ENCODE measurements at regions not wholly inside any gene's neighbourhood (a gene's known extent, or its start where the extent isn't known, plus 50 kb on each side); places are given as distances from the start of the nearest gene placed in this dataset.

- no peak for DNase-seq (ENCODE audit: low spot score in 2 of 2)
- H3K27me3 ChIP-seq: no peaks in the 10 kb centered on the region
- TF ChIP-seq CTCF (IDR thresholded peaks at IDR 0.05): no peak
- intact Hi-C loops (cut with DNase I): no loop called here
- peaks cover 0 to 3% of the 10 kb centered on the region in 2 donors for H3K4me1 ChIP-seq
- no peaks in the 10 kb centered on the region for H3K9me3 ChIP-seq
- peaks cover 0 to 7% of the 10 kb centered on the region in 2 donors for H3K36me3 ChIP-seq
- no peak overlapping the region for H3K4me3 ChIP-seq
- no peak overlapping the region for H3K27ac ChIP-seq
These were observed 171.0 kb downstream of the KATNIP start for GRCh38 chr16:27720731-27721530.

GRCh38 chr16:27721531-27722181, 171.7 kb downstream of the KATNIP start:
- Histone ChIP-seq H3K4me1 (peaks cover 0 to 3% of the 10 kb centered on the region in 2 donors), H3K4me3 (no peak overlapping the region), H3K27ac (no peak overlapping the region), H3K27me3 (no peaks in the 10 kb centered on the region), H3K36me3 (peaks cover 0 to 7% of the 10 kb centered on the region in 2 donors), H3K9me3 (no peaks in the 10 kb centered on the region)
- no peak for TF ChIP-seq CTCF (IDR thresholded peaks at IDR 0.05)
- DNase-seq (ENCODE audit: low spot score in 2 of 2): peak in 1 of 2 donors; percentile 73
- intact Hi-C loops (cut with DNase I): no loop called here

GRCh38 chr16:27722207-27722606, 172.3 kb downstream of the KATNIP start:
- Histone ChIP-seq H3K36me3 (peaks cover 0 to 7% of the 10 kb centered on the region in 2 donors), H3K27me3 (no peaks in the 10 kb centered on the region), H3K27ac (no peak overlapping the region), H3K4me1 (peaks cover 0 to 3% of the 10 kb centered on the region in 2 donors), H3K9me3 (no peaks in the 10 kb centered on the region), H3K4me3 (no peak overlapping the region)
- DNase-seq (ENCODE audit: low spot score in 2 of 2): no peak
- intact Hi-C loops (cut with DNase I): no loop called here
- no peak for TF ChIP-seq CTCF (IDR thresholded peaks at IDR 0.05)

GRCh38 chr16:27722892-27723450, 173.0 kb downstream of the KATNIP start:
- Histone ChIP-seq H3K36me3 (peaks cover 0 to 10% of the 10 kb centered on the region in 2 donors), H3K4me1 (peaks cover 0 to 3% of the 10 kb centered on the region in 2 donors), H3K4me3 (no peak overlapping the region), H3K9me3 (no peaks in the 10 kb centered on the region), H3K27me3 (no peaks in the 10 kb centered on the region), H3K27ac (no peak overlapping the region)
- intact Hi-C loops (cut with DNase I): no loop called here
- no peak for DNase-seq (ENCODE audit: low spot score in 2 of 2)
- TF ChIP-seq CTCF (IDR thresholded peaks at IDR 0.05): no peak

GRCh38 chr16:27723711-27724481, 174.0 kb downstream of the KATNIP start:
- DNase-seq (ENCODE audit: low spot score in 2 of 2): no peak
- peaks cover 0 to 3% of the 10 kb centered on the region in 2 donors for H3K4me1 ChIP-seq
- intact Hi-C loops (cut with DNase I): no loop called here

More at GRCh38 chr16:27723711-27724481, 174.0 kb downstream of the KATNIP start:
- no peak for TF ChIP-seq CTCF (IDR thresholded peaks at IDR 0.05)
- H3K4me3 ChIP-seq: no peak overlapping the region
- peaks cover 0 to 10% of the 10 kb centered on the region in 2 donors for H3K36me3 ChIP-seq
- no peaks in the 10 kb centered on the region for H3K27me3 ChIP-seq
- H3K9me3 ChIP-seq: no peaks in the 10 kb centered on the region
- H3K27ac ChIP-seq: no peak overlapping the region
